ENCODE measurements at regions not wholly inside any gene's neighbourhood (a gene's known extent, or its start where the extent isn't known, plus 50 kb on each side); places are given as distances from the start of the nearest gene placed in this dataset.

DNA sequence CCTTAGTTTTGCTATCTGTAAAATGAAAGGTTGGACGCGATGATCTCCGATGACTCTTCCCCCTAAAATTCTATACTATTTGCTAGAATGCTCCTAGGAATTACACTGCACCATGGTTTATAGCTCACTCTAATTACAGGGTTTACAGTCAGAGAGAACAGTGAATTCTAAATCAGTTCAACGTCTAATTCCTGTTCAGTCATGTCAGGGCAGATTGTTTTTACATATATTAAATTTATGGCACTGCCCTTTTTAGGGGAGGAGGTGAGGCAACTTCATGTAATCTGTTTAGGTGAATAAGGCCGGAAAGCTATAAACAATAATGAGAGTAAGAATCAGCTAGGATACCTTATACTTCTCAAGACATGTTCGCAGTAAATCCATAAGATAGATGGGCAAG is 293.9 kb downstream of the BAMBI start:
- no peak overlapping the region for H3K4me3 ChIP-seq (ENCODE audit: low read depth, low read length)
- no peak for DNase-seq (ENCODE audit: low read depth, low spot score)
- no peak overlapping the region for H3K27ac ChIP-seq (ENCODE audit: low read depth, low read length)
- TF ChIP-seq, protein P1, sequence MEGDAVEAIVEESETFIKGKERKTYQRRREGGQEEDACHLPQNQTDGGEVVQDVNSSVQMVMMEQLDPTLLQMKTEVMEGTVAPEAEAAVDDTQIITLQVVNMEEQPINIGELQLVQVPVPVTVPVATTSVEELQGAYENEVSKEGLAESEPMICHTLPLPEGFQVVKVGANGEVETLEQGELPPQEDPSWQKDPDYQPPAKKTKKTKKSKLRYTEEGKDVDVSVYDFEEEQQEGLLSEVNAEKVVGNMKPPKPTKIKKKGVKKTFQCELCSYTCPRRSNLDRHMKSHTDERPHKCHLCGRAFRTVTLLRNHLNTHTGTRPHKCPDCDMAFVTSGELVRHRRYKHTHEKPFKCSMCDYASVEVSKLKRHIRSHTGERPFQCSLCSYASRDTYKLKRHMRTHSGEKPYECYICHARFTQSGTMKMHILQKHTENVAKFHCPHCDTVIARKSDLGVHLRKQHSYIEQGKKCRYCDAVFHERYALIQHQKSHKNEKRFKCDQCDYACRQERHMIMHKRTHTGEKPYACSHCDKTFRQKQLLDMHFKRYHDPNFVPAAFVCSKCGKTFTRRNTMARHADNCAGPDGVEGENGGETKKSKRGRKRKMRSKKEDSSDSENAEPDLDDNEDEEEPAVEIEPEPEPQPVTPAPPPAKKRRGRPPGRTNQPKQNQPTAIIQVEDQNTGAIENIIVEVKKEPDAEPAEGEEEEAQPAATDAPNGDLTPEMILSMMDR (IDR thresholded peaks at IDR 0.05; ENCODE audit: low read depth, low read length) = no peak
- H3K9me3 ChIP-seq (ENCODE audit: control insufficient read depth, insufficient read depth, low read length) = no peaks in the 10 kb centered on the region
- peaks cover 5% of the 10 kb centered on the region for H3K27me3 ChIP-seq (ENCODE audit: control insufficient read depth, insufficient read depth, low read length)
- ChIA-PET CTCF (no interaction called here), POLR2A (no interaction called here)

DNA sequence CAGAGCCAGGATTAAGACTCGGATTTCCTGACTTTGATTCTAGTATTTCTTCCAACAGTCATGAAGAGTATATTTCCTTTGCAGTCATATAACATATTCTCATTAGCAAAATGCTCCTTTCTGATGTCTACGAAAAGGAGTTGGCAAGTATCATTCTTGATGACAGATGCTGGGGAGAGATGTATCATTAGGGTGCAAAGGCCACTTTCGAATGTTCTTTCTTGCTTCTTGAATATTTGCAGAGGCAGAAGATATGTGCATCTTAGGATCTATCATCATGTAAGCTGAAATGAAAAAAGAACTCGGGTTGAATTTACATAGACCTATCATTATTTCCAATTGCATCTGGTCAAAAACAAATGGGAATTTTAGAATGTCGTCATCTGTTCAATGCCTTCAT is 294.4 kb downstream of the BAMBI start:
- H3K27ac ChIP-seq (ENCODE audit: low read depth, low read length) = no peak overlapping the region
- POLR2A ChIA-PET = no interaction called here

DNA sequence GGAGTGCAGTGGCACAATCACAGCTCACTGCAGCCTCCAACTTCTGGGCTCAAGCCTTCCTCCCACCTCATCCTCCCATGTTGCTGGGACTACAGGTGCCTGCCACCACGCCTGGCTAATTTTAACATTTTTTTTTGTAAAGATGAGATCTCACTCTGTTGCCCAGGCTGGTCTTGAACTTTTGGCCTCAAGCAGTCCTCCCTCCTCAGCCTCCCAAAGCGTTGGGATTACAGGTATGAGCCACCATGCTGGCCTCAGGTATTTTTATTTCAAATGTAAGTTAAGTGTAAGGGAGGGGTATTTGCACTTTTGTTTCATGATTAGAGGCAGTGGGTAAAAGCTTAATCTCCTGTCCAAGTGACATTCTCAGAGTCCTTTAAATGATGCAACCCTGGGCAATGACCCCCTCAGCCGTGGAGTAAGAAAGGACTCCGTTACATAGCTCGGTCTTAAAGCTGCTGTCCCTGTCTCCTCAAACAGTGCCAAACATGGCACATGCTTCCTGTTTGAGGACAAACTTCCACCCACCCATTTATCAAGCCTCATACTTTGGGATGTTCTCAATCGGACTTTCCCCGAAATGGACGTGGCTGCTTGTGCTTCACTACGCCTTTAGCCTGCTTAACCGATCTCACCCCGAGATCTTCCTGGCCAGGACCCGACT is 296.1 kb downstream of the BAMBI start:
- Histone ChIP-seq H3K9me3 (ENCODE audit: control insufficient read depth, insufficient read depth, low read length) (no peaks in the 10 kb centered on the region), H3K27me3 (ENCODE audit: control insufficient read depth, insufficient read depth, low read length) (peaks cover 5% of the 10 kb centered on the region), H3K4me3 (ENCODE audit: low read depth, low read length) (no peak overlapping the region), H3K27ac (ENCODE audit: low read depth, low read length) (no peak overlapping the region)
- CTCF ChIA-PET = no interaction called here
- TF ChIP-seq, protein P1 (IDR thresholded peaks at IDR 0.05; ENCODE audit: low read depth, low read length) = no peak
- no peak for DNase-seq (ENCODE audit: low read depth, low spot score)
- POLR2A ChIA-PET = no interaction called here

More for the DNA sequence above, 294.4 kb downstream of the BAMBI start:
- no peak overlapping the region for H3K4me3 ChIP-seq (ENCODE audit: low read depth, low read length)
- CTCF ChIA-PET = no interaction called here
- H3K9me3 ChIP-seq (ENCODE audit: control insufficient read depth, insufficient read depth, low read length) = no peaks in the 10 kb centered on the region
- peaks cover 5% of the 10 kb centered on the region for H3K27me3 ChIP-seq (ENCODE audit: control insufficient read depth, insufficient read depth, low read length)
- DNase-seq (ENCODE audit: low read depth, low spot score) = no peak
- TF ChIP-seq, protein P1 (IDR thresholded peaks at IDR 0.05; ENCODE audit: low read depth, low read length) = no peak

DNA sequence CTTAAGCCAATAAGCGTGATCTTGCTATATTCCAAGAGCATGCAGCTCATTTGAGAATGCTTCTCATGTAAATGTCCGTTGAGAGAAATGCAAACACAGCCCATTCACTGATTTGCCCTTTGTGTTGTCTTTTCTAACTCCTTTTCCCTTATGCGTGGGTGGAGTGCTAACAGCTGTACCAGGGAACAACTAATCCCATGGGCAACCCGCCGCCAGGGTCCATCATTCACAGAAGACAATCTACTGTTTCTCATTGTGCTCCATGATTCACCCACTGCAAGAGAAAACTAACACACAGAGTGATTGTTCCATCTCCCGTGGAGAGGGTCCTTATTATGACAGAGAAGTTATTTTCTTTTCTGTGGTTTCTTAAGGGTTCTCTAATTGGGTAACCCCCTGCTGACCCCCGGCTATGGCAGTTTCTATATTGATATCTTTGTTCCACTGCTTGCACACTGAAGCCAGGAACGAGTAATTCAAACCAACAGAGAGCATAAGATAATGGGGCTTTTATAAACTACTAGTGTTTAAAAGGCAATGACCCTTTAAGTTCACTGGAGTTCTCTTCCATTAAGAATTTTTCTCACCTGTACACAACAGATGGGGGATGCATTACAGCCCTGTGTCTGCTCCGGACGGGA is 298.7 kb downstream of the BAMBI start:
- Histone ChIP-seq H3K9me3 (ENCODE audit: control insufficient read depth, insufficient read depth, low read length) (no peaks in the 10 kb centered on the region), H3K27ac (ENCODE audit: low read depth, low read length) (no peak overlapping the region), H3K27me3 (ENCODE audit: control insufficient read depth, insufficient read depth, low read length) (peaks cover 2% of the 10 kb centered on the region), H3K4me3 (ENCODE audit: low read depth, low read length) (no peak overlapping the region)
- TF ChIP-seq, protein P1 (IDR thresholded peaks at IDR 0.05; ENCODE audit: low read depth, low read length) = no peak
- ChIA-PET CTCF (no interaction called here), POLR2A (no interaction called here)
- DNase-seq (ENCODE audit: low read depth, low spot score) = no peak

DNA sequence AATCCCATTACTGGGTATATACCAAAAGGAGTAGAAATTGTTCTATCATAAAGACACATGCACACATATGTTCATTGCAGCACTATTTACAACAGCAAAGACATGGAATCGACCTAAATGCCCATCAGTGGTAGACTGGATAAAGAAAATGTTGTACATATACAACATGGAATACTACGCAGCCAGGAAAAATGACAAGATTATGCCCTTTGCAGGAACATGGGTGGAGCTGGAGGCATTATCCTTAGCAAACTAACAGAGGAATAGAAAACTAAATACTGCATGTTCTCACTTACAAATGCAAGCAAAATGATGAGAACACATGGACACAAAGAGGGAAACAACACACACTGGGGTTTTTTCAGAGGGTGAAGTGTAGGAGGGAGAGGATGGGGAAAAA is 300.2 kb downstream of the BAMBI start:
- POLR2A ChIA-PET = no interaction called here
- TF ChIP-seq, protein P1 (IDR thresholded peaks at IDR 0.05; ENCODE audit: low read depth, low read length) = no peak
- CTCF ChIA-PET = no interaction called here
- Histone ChIP-seq H3K27me3 (ENCODE audit: control insufficient read depth, insufficient read depth, low read length) (peaks cover under 1% of the 10 kb centered on the region), H3K27ac (ENCODE audit: low read depth, low read length) (no peak overlapping the region), H3K4me3 (ENCODE audit: low read depth, low read length) (no peak overlapping the region), H3K9me3 (ENCODE audit: control insufficient read depth, insufficient read depth, low read length) (no peaks in the 10 kb centered on the region)
- DNase-seq (ENCODE audit: low read depth, low spot score) = no peak
